ENCODE measurements at regions not wholly inside any gene's neighbourhood (a gene's known extent, or its start where the extent isn't known, plus 50 kb on each side); places are given as distances from the start of the nearest gene placed in this dataset.

DNA sequence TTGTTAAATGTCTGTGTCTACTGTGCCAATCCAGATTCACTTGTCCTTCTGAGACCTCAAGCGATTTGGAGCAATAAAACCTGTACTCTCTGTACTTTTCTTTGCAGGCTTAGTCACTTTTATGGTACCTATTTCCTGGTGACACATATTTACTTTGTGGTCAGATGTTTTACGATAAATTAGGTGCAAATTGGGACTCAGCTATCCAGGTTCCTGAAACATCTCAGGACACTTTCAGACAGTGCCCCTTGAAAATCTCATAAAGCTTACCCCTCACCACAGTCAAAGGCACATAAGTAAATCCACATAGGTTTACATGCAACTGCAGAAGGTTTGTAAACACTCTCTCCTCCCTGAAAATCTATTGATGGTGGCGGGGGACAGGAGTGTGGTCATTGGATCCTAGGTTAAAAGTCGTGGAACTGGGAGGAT is 438.8 kb downstream of the EFNB2 start:
- TF ChIP-seq CTCF (IDR thresholded peaks at IDR 0.05; ENCODE audit: low read length), result no peak
- no peak for TF ChIP-seq EZH2 (IDR thresholded peaks at IDR 0.05; ENCODE audit: borderline replicate concordance, low read length)
